Adrenal gland (tissue), 9 donors: ENCODE measurements at regions not wholly inside any gene's neighbourhood (a gene's known extent, or its start where the extent isn't known, plus 50 kb on each side); places are given as distances from the start of the nearest gene placed in this dataset.

Source experiments
- DNase-seq, 7 donors: peaks; one replicate each; pipeline ENCODE4 v3.0.0-alpha.2; 2019 to 2020
- H3K27ac ChIP-seq, 5 donors: fragments of 200-600 bp; sonication (generic) in 4 of 5; 1 replicate in 3 of 5; 2 replicates in 2 of 5; pipeline versions ENCODE4 v1.5.1 to v1.8.0; 2016 to 2020; ENCODE audit warnings: mild to moderate bottlenecking in 1 of 5
- H3K27me3 ChIP-seq: fragments of 200-600 bp; 2 replicates; pipeline ENCODE4 v1.8.0; 2021
- H3K36me3 ChIP-seq, 2 donors: fragments of 200-600 bp; replicated peaks in 1 of 2; 1 replicate in 1 of 2; 2 replicates in 1 of 2; pipeline versions ENCODE4 v1.5.1 to v1.8.0; 2018 to 2022
- H3K4me1 ChIP-seq, 2 donors: fragments of 200-600 bp; replicated peaks in 1 of 2; 1 replicate in 1 of 2; 2 replicates in 1 of 2; pipeline versions ENCODE4 v1.5.1 to v1.8.0; 2018 to 2021
- H3K4me3 ChIP-seq, 4 donors: fragments of 200-600 bp; sonication (generic) in 3 of 4; one replicate each; pipeline ENCODE4 v1.5.1; 2016 to 2018
- H3K9me3 ChIP-seq, 3 donors: fragments of 200-600 bp; sonication (generic) in 1 of 3; replicated peaks in 1 of 3; 1 replicate in 2 of 3; 2 replicates in 1 of 3; pipeline versions ENCODE4 v1.5.1 to v1.8.0; 2016 to 2021
- CTCF ChIP-seq, 6 experiments: fragments of 450-650 bp in 4 of 6; fragments of 200-600 bp in 2 of 6; sonication (generic) in 1 of 6; IDR thresholded peaks; 1 replicate in 5 of 6; 2 replicates in 1 of 6; pipeline versions ENCODE4 v1.5.1 to v1.8.0; 2016 to 2021; ENCODE audit warnings: antibody characterized with exemption in 6 of 6, mild to moderate bottlenecking in 2 of 6, moderate library complexity in 1 of 6
- POLR2A ChIP-seq, 2 donors: fragments of 450-650 bp; IDR thresholded peaks; one replicate each; pipeline ENCODE4 v1.6.1; 2017; ENCODE audit warnings: antibody characterized with exemption in 2 of 2, mild to moderate bottlenecking in 2 of 2, moderate library complexity in 1 of 2
- WGBS, 4 donors: extraction: QIAGEN DNeasy Blood & Tissue Kit in 2 of 4; methylation state at CpG; one replicate each; pipeline versions ENCODE4 v1.1.5 to v1.1.7; 2013 to 2017; 5-methylcytosine and 5-hydroxymethylcytosine counted together
- intact Hi-C, 2 donors: fragments of 100-400 bp; cut with DNase I; formaldehyde crosslinking; loops; one replicate each; pipeline versions ENCODE4 v1.14.1 to v1.15.0; 2022 to 2023
- small RNA-seq, 2 donors: library from RNA; depleted of rRNA; stranded (forward); fragments of <200 nt; gene quantifications; one replicate each; pipeline ENCODE3, GENCODE V24; 2016
- donor health status: healthy with polysubstance abuse.
- donor health status: Bipolar disorder and iron deficiency.
- donor health status: DM: yes; HTN: yes; CAD: no.
- donor health status: DM: no; HTN: no; CAD: no.
- donor health status: DM: no; HTN: no; CAD: no.

DNA sequence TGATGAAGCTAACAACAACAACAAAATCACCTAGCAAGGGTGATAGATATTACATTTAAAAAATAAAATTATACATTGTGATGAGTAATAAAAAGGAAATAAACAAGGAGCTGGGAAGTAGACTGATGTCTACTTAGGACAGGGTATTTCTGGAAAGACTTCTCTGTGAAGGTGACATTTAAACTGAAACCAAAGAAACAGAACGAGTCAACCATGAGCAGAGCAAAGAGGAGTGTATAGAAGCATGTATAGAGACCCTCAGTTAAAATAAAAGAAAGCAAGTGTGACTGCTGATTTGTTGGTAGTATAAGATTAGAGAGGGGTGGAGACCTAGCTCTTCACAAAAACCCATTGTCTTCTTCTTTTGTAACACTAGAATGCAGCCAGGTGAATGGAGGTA is 53.0 kb upstream of the TDRD3 start:
- no peaks in the 10 kb centered on the region for H3K27me3 ChIP-seq
- H3K27ac ChIP-seq = no peak overlapping the region
- WGBS, 4 donors = 60 to 83% (median 71%) methylated on average over 1 of the region's 1 CpG
- intact Hi-C loops = no loop called here
- no peak for DNase-seq
- no peaks in the 10 kb centered on the region for H3K36me3 ChIP-seq
- no peak overlapping the region for H3K4me3 ChIP-seq
- H3K4me1 ChIP-seq = no peaks in the 10 kb centered on the region
- no peaks in the 10 kb centered on the region for H3K9me3 ChIP-seq
- TF ChIP-seq POLR2A (IDR thresholded peaks at IDR 0.05) = no peak
- no peak for TF ChIP-seq CTCF (IDR thresholded peaks at IDR 0.05)

GRCh38 chr13:60347174-60347573 is 49.8 kb upstream of the TDRD3 start:
- Histone ChIP-seq H3K27ac (no peak overlapping the region), H3K4me1 (no peaks in the 10 kb centered on the region), H3K4me3 (no peak overlapping the region), H3K36me3 (no peaks in the 10 kb centered on the region), H3K27me3 (no peaks in the 10 kb centered on the region), H3K9me3 (no peaks in the 10 kb centered on the region)
- TF ChIP-seq CTCF (IDR thresholded peaks at IDR 0.05) = no peak
- no peak for TF ChIP-seq POLR2A (IDR thresholded peaks at IDR 0.05)
- DNase-seq = no peak
- intact Hi-C loops = no loop called here
- 74 to 80% (median 76%) methylated on average over 3 of the region's 3 CpGs for WGBS, 4 donors

Small RNA genes in the stretch of these regions (small RNA-seq; reads per million reads assigned to genes)
- 0 reads per million in 2 donors for gene AL359920.1
